HEK293 (cell line): ENCODE measurements at regions not wholly inside any gene's neighbourhood (a gene's known extent, or its start where the extent isn't known, plus 50 kb on each side); places are given as distances from the start of the nearest gene placed in this dataset.
"Not testable (repeated sequence)": the region's sequence is repeated elsewhere in the genome, so short reads cannot be mapped to it uniquely, and the experiment has no call there.

Source experiments
- CTCF ChIA-PET: fragments of 350-600 bp; formaldehyde crosslinking; extraction: SDS; loops from one replicate; lab custom pipeline; 2021; ENCODE audit warnings: antibody characterized with exemption; lab: Yijun Ruan, JAX
- POLR2A ChIA-PET: fragments of 300-600 bp; formaldehyde crosslinking; extraction: SDS; loops from one replicate; lab custom pipeline; 2020; ENCODE audit warnings: antibody characterized with exemption, inconsistent platforms; lab: Yijun Ruan, JAX
- H3K27ac ChIP-seq: fragments of 200-500 bp; sonication (Bioruptor generic); 2 replicates; pipeline ENCODE4 v1.5.1; 2014; ENCODE audit warnings: low read depth, low read length, control low read depth, inconsistent platforms; ENCODE audit errors: extremely low read depth
- H3K36me3 ChIP-seq, 2 experiments: fragments of 200-500 bp in 1 of 2; sonication (Bioruptor generic) in 1 of 2; 1 replicate in 1 of 2; 2 replicates in 1 of 2; pipeline ENCODE4 v1.5.1; 2014 to 2017; ENCODE audit warnings: inconsistent platforms in 2 of 2, low read length in 2 of 2; ENCODE audit not compliant: control insufficient read depth in 2 of 2, insufficient read depth in 1 of 2
- H3K4me1 ChIP-seq: fragments of 200-500 bp; sonication (Bioruptor generic); 2 replicates; pipeline ENCODE4 v1.5.1; 2014; ENCODE audit warnings: mild to moderate bottlenecking, low read length, inconsistent platforms; ENCODE audit not compliant: control insufficient read depth, insufficient read depth
- H3K4me3 ChIP-seq: 2 replicates; pipeline ENCODE4 v1.5.1; 2011; ENCODE audit warnings: low read depth, mild to moderate bottlenecking, control low read depth, low read length, moderate library complexity
- H3K9me3 ChIP-seq: fragments of 200-500 bp; sonication (Bioruptor generic); 2 replicates; pipeline ENCODE4 v1.5.1; 2014; ENCODE audit warnings: low read depth, low read length, inconsistent platforms; ENCODE audit not compliant: control insufficient read depth, insufficient read depth
- OSR2 ChIP-seq: fragments of 450-650 bp; formaldehyde crosslinking; IDR thresholded peaks from 2 replicates; pipeline ENCODE4 v1.5.1; 2016; ENCODE audit warnings: missing biosample characterization, missing genetic modification characterization
- ZFP3 ChIP-seq: fragments of 450-650 bp; formaldehyde crosslinking; IDR thresholded peaks from 2 replicates; pipeline ENCODE4 v1.5.1; 2016; ENCODE audit warnings: low read depth, missing biosample characterization, missing genetic modification characterization
- ZNF140 ChIP-seq: fragments of 450-650 bp; formaldehyde crosslinking; IDR thresholded peaks from 2 replicates; pipeline ENCODE4 v1.5.1; 2016; ENCODE audit warnings: missing biosample characterization, missing genetic modification characterization
- ZNF239 ChIP-seq: fragments of 450-650 bp; formaldehyde crosslinking; IDR thresholded peaks from 2 replicates; pipeline ENCODE4 v1.5.1; 2016; ENCODE audit warnings: missing biosample characterization, missing genetic modification characterization
- ZNF426 ChIP-seq: fragments of 450-650 bp; formaldehyde crosslinking; IDR thresholded peaks from 2 replicates; pipeline ENCODE4 v1.5.1; 2017; ENCODE audit warnings: missing biosample characterization, missing genetic modification characterization, mild to moderate bottlenecking, inconsistent platforms, moderate library complexity
- ZNF48 ChIP-seq: fragments of 450-650 bp; formaldehyde crosslinking; IDR thresholded peaks from 2 replicates; pipeline ENCODE4 v1.5.1; 2016; ENCODE audit warnings: missing biosample characterization, missing genetic modification characterization
- TF ChIP-seq, protein P1 (sequence below): fragments of 450-650 bp; formaldehyde crosslinking; IDR thresholded peaks from 2 replicates; pipeline ENCODE4; 2016; ENCODE audit warnings: missing biosample characterization, missing genetic modification characterization
- TF ChIP-seq, protein P2 (sequence below): fragments of 450-650 bp; formaldehyde crosslinking; IDR thresholded peaks from 2 replicates; pipeline ENCODE4 v1.5.1; 2016; ENCODE audit warnings: missing biosample characterization, missing genetic modification characterization
- TF ChIP-seq, protein P3 (sequence below): fragments of 450-650 bp; formaldehyde crosslinking; IDR thresholded peaks from 2 replicates; pipeline ENCODE4 v1.5.1; 2017; ENCODE audit warnings: missing biosample characterization, missing genetic modification characterization
- TF ChIP-seq, protein P4 (sequence below): fragments of 450-650 bp; formaldehyde crosslinking; IDR thresholded peaks from 2 replicates; pipeline ENCODE4 v1.5.1; 2017; ENCODE audit warnings: missing biosample characterization, missing genetic modification characterization
- TF ChIP-seq, protein P5 (sequence below): fragments of 450-650 bp; formaldehyde crosslinking; IDR thresholded peaks from 2 replicates; pipeline ENCODE4 v1.5.1; 2016; ENCODE audit warnings: missing biosample characterization, missing genetic modification characterization

DNA sequence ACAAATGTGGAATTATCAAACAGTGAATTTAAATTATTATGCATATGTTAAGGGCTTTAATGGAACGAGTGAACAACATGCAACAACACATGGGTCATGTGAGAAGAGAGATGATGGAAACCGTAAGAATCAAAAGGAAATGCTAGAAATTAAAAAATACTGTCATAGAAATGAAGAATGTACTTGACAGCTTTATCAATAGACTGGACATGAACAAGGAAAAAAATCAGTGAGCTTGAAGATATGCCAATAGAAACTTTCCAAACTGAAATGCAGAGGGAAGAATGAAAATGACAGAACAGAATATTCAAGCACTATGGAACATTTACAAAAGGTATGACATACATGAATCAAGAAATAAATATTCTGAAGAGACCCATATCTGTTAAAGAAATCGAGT lies 117.7 kb upstream of the KCNJ3 start:
- POLR2A ChIA-PET: no interaction called here
- no peaks in the 10 kb centered on the region for H3K9me3 ChIP-seq
- no peak overlapping the region for H3K4me3 ChIP-seq
- H3K4me1 ChIP-seq: no peaks in the 10 kb centered on the region
- no peak overlapping the region for H3K27ac ChIP-seq
- no peaks in the 10 kb centered on the region for H3K36me3 ChIP-seq
- CTCF ChIA-PET: no interaction called here
- TF ChIP-seq ZNF140 (tag by site-specific recombination) (no peak), OSR2 (tag by site-specific recombination) (no peak)
- TF ChIP-seq, protein P1, sequence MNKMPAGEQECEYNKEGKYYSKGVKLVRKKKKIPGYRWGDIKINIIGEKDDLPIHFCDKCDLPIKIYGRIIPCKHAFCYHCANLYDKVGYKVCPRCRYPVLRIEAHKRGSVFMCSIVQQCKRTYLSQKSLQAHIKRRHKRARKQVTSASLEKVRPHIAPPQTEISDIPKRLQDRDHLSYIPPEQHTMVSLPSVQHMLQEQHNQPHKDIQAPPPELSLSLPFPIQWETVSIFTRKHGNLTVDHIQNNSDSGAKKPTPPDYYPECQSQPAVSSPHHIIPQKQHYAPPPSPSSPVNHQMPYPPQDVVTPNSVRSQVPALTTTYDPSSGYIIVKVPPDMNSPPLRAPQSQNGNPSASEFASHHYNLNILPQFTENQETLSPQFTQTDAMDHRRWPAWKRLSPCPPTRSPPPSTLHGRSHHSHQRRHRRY (tag by site-specific recombination): no peak
- TF ChIP-seq, protein P2, sequence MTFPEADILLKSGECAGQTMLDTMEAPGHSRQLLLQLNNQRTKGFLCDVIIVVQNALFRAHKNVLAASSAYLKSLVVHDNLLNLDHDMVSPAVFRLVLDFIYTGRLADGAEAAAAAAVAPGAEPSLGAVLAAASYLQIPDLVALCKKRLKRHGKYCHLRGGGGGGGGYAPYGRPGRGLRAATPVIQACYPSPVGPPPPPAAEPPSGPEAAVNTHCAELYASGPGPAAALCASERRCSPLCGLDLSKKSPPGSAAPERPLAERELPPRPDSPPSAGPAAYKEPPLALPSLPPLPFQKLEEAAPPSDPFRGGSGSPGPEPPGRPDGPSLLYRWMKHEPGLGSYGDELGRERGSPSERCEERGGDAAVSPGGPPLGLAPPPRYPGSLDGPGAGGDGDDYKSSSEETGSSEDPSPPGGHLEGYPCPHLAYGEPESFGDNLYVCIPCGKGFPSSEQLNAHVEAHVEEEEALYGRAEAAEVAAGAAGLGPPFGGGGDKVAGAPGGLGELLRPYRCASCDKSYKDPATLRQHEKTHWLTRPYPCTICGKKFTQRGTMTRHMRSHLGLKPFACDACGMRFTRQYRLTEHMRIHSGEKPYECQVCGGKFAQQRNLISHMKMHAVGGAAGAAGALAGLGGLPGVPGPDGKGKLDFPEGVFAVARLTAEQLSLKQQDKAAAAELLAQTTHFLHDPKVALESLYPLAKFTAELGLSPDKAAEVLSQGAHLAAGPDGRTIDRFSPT (tag by site-specific recombination): no peak
- TF ChIP-seq, protein P3, sequence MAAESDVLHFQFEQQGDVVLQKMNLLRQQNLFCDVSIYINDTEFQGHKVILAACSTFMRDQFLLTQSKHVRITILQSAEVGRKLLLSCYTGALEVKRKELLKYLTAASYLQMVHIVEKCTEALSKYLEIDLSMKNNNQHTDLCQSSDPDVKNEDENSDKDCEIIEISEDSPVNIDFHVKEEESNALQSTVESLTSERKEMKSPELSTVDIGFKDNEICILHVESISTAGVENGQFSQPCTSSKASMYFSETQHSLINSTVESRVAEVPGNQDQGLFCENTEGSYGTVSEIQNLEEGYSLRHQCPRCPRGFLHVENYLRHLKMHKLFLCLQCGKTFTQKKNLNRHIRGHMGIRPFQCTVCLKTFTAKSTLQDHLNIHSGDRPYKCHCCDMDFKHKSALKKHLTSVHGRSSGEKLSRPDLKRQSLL (tag by site-specific recombination): no peak
- TF ChIP-seq, protein P4, sequence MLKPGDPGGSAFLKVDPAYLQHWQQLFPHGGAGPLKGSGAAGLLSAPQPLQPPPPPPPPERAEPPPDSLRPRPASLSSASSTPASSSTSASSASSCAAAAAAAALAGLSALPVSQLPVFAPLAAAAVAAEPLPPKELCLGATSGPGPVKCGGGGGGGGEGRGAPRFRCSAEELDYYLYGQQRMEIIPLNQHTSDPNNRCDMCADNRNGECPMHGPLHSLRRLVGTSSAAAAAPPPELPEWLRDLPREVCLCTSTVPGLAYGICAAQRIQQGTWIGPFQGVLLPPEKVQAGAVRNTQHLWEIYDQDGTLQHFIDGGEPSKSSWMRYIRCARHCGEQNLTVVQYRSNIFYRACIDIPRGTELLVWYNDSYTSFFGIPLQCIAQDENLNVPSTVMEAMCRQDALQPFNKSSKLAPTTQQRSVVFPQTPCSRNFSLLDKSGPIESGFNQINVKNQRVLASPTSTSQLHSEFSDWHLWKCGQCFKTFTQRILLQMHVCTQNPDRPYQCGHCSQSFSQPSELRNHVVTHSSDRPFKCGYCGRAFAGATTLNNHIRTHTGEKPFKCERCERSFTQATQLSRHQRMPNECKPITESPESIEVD (tag by site-specific recombination): no peak

DNA sequence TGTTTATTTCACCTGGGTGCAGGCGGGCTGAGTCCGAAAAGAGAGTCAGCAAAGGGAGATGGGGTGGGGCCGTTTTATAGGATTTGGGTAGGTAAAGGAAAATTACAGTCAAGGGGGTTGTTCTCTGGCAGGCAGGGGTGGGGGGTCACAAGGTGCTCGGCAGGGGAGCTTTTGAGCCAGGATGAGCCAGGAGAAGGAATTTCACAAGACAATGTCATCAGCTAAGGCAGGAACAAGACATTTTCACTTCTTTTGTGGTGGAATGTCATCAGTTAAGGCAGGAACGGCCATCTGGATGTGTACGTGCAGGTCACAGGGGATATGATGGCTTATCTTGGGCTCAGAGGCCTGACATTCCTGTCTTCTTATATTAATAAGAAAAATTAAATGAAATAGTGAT lies 115.8 kb upstream of the KCNJ3 start:
- H3K4me3 ChIP-seq, H3K4me1 ChIP-seq, H3K9me3 ChIP-seq, POLR2A ChIA-PET, CTCF ChIA-PET, H3K36me3 ChIP-seq, H3K27ac ChIP-seq: not testable (repeated sequence)

DNA sequence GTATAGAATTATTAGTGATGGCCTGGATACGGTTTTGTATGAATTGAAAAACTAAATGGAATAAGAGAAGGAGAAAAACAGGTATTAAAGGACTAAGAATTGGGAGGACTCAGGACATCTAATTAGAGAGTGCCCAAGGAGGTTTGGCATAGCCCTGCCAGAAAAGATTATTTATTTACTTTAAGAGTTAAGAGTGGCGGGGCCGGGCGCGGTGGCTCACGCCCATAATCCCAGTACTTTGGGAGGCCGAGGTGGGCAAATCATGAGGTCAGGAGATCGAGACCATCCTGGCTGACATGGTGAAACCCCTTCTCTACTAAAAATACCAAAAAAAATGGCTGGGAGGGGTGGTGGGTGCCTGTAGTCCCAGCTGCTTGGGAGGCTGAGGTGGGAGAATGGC lies 115.2 kb upstream of the KCNJ3 start:
- POLR2A ChIA-PET, H3K36me3 ChIP-seq, H3K4me3 ChIP-seq, H3K4me1 ChIP-seq, CTCF ChIA-PET, H3K9me3 ChIP-seq, H3K27ac ChIP-seq: not testable (repeated sequence)

DNA sequence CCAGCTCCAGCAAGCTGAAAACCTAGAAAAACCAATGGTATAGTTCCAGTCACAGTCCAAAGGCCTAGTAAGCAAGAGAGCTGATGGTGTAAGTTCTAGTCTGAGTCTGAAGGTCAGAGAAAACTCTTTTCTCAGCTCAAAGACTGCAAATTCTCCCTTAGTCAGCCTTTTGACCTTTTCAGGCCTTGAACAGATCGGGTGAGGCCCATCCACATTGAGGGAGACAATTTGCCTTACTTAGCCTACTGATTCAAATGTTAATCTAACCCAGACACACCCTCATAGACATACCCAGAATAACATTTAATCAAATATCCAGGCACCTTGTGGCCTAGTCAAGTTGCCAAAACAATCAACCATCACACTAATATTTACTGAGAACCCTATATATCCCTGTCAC lies 110.8 kb upstream of the KCNJ3 start:
- H3K36me3 ChIP-seq: no peaks in the 10 kb centered on the region
- ChIA-PET POLR2A (no interaction called here), CTCF (interaction anchor here (0.6 kb wide), 1 partner anchor 632 kb away, joined by 4 read pairs; no protein-coding TSS in a partner anchor)
- no peak overlapping the region for H3K27ac ChIP-seq
- TF ChIP-seq ZNF239: no peak
- TF ChIP-seq ZNF48 (tag by site-specific recombination): no peak
- no peak for TF ChIP-seq ZNF426 (tag by site-specific recombination)
- no peak for TF ChIP-seq ZFP3
- TF ChIP-seq, protein P5, sequence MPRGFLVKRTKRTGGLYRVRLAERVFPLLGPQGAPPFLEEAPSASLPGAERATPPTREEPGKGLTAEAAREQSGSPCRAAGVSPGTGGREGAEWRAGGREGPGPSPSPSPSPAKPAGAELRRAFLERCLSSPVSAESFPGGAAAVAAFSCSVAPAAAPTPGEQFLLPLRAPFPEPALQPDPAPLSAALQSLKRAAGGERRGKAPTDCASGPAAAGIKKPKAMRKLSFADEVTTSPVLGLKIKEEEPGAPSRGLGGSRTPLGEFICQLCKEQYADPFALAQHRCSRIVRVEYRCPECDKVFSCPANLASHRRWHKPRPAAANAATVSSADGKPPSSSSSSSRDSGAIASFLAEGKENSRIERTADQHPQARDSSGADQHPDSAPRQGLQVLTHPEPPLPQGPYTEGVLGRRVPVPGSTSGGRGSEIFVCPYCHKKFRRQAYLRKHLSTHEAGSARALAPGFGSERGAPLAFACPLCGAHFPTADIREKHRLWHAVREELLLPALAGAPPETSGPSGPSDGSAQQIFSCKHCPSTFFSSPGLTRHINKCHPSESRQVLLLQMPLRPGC: no peak
- no peaks in the 10 kb centered on the region for H3K4me1 ChIP-seq
- H3K9me3 ChIP-seq: no peaks in the 10 kb centered on the region
- H3K4me3 ChIP-seq: no peak overlapping the region
